Activated CD4-positive, alpha-beta T cell treated with anti-CD3 and anti-CD28 coated beads, Interleukin-2, Interleukin-6, amounts not matched to agents 100 ng/mL and 50 ng/mL, durations not matched to agents 16 hours and 8 hours (primary cell): ENCODE measurements at regions not wholly inside any gene's neighbourhood (a gene's known extent, or its start where the extent isn't known, plus 50 kb on each side); places are given as distances from the start of the nearest gene placed in this dataset.
A peak's percentile ranks its signal among the peaks of the same experiment; 100 is the strongest.
"Not testable (repeated sequence)": the region's sequence is repeated elsewhere in the genome, so short reads cannot be mapped to it uniquely, and the experiment has no call there.

Source experiments
- DNase-seq: peaks from one replicate; pipeline ENCODE4 v3.0.0-alpha.2; 2020

- peak; percentile 52 for DNase-seq
Observed at GRCh38 chr16:48054881-48055601, 100.8 kb downstream of the ABCC12 start.

- DNase-seq, result no peak
Observed at GRCh38 chr16:48053418-48053745, 102.4 kb downstream of the ABCC12 start.

GRCh38 chr16:48052731-48053417 is 102.9 kb downstream of the ABCC12 start:
- DNase-seq, result no peak

- no peak for DNase-seq
Observed at GRCh38 chr16:48050871-48051270, 104.9 kb downstream of the ABCC12 start.

- DNase-seq, result no peak
Observed at GRCh38 chr16:48049847-48050246, 105.9 kb downstream of the ABCC12 start.

GRCh38 chr16:48047720-48048119 is 108.1 kb downstream of the ABCC12 start:
- DNase-seq, result no peak

GRCh38 chr16:48047241-48047640 is 108.6 kb downstream of the ABCC12 start:
- DNase-seq, result no peak

- DNase-seq, result no peak
Observed at GRCh38 chr16:48044117-48044516, 111.7 kb downstream of the ABCC12 start.

- no peak for DNase-seq
Observed at GRCh38 chr16:48041981-48042421, 113.8 kb downstream of the ABCC12 start.

- DNase-seq, result no peak
Observed at GRCh38 chr16:48035142-48035541, 120.7 kb downstream of the ABCC12 start.

- DNase-seq, result no peak
Observed at GRCh38 chr16:48030926-48031325, 124.9 kb downstream of the ABCC12 start.

- DNase-seq, result no peak
Observed at GRCh38 chr16:48029768-48030167, 126.0 kb downstream of the ABCC12 start.

GRCh38 chr16:48025359-48025758 is 130.4 kb downstream of the ABCC12 start:
- DNase-seq, result no peak

GRCh38 chr16:48024042-48024441 is 131.8 kb downstream of the ABCC12 start:
- no peak for DNase-seq

- no peak for DNase-seq
Observed at GRCh38 chr16:48022496-48022895, 133.3 kb downstream of the ABCC12 start.

GRCh38 chr16:48020617-48021016 is 135.2 kb downstream of the ABCC12 start:
- DNase-seq, result not testable (repeated sequence)

- DNase-seq, result no peak
Observed at GRCh38 chr16:48014349-48015135, 141.3 kb downstream of the ABCC12 start.

GRCh38 chr16:48013491-48013901 is 142.3 kb downstream of the ABCC12 start:
- no peak for DNase-seq

GRCh38 chr16:48011878-48012658 is 143.7 kb downstream of the ABCC12 start:
- no peak for DNase-seq

GRCh38 chr16:48011466-48011865 is 144.3 kb downstream of the ABCC12 start:
- no peak for DNase-seq

- DNase-seq, result no peak
Observed at GRCh38 chr16:48008011-48008525, 147.7 kb downstream of the ABCC12 start.

GRCh38 chr16:48004141-48004695 is 151.6 kb downstream of the ABCC12 start:
- no peak for DNase-seq
